UCSD-AML1 (cell line): ENCODE measurements at regions not wholly inside any gene's neighbourhood (a gene's known extent, or its start where the extent isn't known, plus 50 kb on each side); places are given as distances from the start of the nearest gene placed in this dataset.
"Not testable (repeated sequence)": the region's sequence is repeated elsewhere in the genome, so short reads cannot be mapped to it uniquely, and the experiment has no call there.

Source experiments
- DNase-seq: peaks from one replicate; lab custom pipeline; 2025; ENCODE audit not compliant: unreplicated experiment; lab: John Stamatoyannopoulos, UW

DNA sequence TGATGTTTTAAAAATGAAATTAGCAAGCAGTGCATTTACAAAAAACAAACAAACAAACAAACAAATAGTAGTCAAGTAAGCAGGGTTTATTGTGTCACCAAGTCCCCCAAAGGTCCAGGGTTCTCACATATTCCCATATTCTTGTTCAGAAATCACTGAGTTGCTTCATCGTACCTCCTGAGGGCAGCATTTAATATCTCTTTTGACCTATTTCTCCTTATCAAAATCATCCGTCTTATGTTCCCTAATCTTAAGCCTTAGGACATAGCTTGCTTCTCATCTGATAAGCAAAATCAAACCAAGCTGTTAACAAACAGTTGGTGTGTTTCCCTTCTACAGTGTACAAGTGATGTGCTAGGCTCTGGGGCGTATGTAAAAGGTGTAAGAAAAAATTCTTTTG, 109.5 kb upstream of the MAN2A1 start:
- DNase-seq = no peak

DNA sequence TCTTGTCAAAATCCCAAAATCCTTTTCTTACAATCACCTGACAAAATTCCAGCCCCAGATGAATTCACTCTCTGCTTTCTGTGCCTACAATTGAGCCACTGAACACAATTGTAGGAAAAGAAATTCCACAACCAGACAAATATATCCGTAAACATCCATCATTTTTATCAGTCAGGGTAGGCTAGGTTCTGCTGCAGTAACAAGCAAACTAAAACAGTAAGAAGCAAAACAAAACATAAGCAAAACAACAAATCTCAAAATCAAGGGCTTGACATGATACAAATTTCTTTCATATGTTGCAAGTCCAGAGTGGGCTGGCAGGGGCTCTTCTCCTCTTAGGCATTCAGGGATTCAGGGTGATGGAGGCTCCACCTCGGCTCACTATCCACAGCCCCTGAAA, 114.2 kb upstream of the MAN2A1 start:
- DNase-seq = no peak

DNA sequence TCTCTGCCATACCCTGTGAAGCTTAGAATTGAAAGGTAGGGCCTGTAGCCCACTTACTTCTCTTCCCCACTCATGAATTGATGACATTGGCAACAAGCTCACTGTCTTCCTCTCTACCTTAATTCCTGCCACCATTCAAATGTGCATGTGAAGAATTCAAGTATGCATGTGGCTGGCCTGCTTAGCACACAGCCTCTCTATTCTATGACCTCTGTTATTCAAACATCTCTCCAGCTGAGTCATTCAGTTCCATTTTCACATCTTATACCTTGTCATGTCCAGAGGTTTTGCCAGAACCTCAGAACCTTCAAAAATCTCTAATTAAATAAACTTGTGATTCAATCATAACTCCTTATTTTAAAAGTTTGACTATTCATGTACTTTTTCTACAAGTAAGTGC, 114.7 kb upstream of the MAN2A1 start:
- no peak for DNase-seq

DNA sequence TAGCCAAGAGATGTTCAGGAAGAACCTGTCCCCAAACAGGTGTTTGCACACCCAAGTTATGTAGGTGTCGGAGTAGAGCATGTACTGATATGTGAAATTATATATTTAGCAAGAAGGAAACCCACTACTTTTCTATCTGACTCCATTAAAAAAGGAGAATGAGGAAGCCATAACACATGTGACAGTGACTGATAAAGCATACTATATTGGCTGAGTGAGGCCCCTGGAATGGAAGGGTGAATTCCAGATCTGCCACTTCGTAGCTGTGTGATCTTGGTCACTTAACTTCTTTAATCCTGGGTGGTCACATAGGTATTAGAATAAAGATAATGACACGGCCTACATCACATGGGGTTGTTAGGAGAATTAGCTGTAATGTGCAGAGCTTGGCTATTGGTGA, 116.0 kb upstream of the MAN2A1 start:
- no peak for DNase-seq

DNA sequence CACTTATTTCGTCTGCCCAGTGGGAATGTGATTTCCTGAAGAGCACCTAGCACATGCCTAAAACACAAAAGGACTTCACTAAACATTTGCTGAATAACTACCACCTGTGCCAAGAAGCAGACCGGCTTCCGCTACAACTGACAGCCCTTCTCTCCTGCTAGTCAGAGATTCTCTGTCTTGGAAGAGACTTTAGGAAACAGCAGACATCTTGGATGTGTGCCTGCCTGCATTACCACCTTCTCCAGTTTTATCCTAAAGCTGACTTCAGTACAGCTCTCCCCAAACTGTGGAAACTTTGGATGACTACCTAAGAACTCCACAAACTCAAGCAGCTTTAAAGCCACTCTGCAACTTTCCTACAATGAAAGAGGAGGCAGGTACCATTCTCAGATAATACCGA, 116.5 kb upstream of the MAN2A1 start:
- no peak for DNase-seq

DNA sequence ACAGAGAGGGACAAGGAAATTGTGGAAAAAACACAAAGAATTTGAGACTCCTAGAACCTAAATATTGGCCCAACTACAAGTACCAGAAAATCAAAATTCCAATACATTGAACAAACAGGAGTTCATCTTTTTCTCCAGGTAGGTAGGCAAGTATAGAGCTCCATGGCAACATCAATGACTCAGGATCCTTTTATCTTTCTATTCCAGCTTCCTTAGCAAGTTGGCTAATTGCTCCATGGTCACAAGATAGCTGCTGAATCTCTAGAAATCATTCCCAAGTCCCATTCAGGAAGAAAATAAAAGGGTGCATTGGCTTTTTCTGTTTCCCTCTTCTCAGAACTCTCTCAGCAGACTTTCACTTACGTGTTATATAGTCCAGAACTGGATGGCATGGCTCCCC, 117.9 kb upstream of the MAN2A1 start:
- DNase-seq = no peak

DNA sequence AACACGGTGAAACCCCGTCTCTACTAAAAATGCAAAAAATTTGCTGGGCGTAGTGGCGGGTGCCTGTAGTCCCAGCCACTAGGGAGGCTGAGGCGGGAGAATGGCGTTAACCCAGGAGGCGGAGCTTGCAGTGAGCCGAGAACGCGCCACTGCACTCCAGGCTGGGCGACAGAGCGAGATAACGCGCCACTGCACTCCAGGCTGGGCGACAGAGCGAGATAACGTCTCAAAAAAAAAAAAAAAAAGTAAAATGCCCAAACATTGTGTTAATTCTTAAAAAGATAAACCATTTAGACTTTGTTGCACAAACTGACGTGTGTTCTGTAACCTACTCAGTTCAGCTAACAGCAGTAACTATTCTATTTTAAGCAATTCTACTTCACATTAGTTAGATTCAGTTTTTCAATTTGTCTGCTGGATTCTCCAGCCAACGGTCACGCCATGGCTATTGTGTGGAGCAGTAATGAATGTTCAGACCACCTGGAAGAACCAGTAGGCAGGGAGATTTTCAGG, 119.3 kb upstream of the MAN2A1 start:
- DNase-seq = no peak

DNA sequence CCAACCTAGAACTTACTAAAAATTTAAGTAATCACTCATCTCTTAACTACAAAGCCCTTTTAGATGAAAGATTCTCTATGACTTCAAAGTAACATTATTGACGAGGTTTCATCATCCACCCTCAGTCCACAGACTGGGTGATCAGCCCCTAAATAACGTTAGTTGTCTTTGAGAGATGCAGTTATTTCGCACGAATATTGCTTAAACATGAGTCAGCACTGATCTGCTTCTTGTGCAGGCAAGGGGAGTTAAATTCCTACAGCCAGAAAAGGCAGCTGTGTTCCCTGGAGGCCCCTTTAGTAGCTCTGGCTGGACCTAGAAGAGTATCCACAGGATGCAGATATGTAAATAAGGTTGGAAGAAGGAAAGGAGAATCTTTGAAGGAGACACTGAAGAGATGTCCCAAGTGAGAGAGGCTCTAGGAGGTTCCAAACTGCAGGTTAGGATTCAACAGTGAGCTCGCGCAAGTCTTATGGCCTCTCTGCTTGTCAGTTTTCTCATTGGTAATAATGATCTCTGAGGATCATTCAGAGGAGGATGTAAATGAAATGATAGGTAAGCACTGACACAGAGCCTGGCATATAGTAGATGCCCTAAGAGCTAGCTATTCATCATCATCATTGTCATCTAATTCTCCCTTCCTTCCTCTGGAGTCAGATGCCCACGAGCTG, 122.2 kb upstream of the MAN2A1 start:
- DNase-seq = no peak

DNA sequence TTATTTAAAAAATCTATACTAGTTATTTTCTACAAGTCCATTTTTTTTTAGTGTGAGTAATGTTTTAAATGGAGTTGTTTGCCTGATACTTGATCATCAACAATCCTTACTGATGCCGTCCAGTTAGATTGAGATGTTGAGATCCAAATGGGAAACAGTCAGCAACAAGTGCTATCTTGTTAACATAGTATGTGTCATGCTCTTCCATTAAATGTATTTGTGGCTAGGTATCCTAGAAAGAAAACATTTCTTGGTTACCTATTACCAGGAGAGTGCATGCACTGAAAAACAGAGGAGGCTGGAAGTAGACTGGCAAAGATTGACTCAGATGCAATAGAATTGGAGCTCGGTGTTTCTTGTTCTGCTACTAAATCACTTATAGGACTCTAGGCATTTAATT, 123.4 kb upstream of the MAN2A1 start:
- DNase-seq = no peak

DNA sequence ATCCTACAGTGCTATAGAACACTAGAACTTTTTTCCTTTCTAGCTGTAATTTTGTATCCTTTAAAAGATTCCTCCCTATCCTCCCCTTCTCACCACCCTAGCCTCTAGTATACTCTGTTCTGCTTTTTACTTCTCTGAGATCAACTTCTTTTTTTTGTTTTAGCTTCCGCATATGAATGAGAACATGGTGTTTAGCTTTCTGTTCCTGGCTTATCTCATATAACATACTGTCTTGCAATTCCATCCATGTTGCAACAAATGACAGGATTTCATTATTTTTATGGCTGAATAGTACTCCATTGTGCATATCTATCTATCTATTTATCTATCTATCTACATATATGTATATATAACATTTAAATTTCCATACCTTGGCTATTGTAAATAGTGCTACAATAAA, 126.0 kb upstream of the MAN2A1 start:
- no peak for DNase-seq

DNA sequence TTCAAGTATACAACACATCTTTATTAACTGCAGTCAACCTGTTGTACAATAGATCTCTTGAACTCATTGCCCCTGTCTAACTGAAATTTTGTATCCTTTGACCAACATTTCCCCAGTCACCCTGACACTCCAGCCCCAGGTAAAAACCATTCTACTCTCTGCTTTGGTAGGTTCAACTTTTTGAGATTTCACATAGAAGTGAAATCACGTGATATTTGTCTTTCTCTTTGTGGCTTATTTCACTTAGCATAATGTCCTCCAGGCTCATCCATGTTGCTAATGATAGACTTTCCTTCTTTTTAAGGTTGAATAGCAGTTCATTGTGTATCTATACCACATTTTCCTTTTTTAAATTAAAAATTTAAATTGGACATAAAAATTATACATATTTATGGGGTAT, 126.5 kb upstream of the MAN2A1 start:
- DNase-seq = no peak

DNA sequence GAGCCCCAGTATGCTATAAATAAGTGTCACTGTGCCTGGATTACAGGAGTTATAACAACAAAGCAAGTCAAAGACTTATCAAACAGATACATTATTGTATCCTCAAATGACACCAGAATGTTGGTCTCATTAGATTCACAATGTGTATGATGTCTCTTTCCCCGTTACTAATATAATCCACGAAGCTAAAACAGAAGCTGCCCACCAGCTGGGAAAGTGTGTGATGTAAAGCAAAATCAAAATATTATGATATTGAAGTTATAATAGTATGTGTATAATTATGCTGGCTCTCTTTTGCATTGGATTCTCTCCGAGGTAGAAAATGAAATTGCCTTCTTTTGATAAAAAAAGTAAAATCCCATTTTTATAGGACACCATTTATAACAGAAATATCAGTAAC, 127.3 kb upstream of the MAN2A1 start:
- no peak for DNase-seq

DNA sequence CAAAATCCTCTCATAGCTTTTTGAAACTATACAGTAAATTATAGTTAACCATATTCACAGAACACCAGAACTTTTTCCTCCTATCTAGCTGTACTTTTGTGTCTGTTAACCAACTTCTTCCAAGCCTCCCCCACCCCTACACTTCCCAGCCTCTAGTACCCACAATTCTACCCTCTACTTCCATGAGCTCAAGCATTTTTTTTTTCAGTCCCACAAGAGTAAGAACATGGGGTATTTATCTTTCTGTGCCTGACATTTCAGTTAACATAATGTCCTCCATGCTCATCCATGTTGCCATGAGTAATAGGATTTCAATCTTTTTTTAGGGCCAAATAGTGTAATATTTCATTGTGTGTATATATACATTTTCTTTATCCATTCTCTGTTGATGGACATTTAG, 128.3 kb upstream of the MAN2A1 start:
- no peak for DNase-seq

DNA sequence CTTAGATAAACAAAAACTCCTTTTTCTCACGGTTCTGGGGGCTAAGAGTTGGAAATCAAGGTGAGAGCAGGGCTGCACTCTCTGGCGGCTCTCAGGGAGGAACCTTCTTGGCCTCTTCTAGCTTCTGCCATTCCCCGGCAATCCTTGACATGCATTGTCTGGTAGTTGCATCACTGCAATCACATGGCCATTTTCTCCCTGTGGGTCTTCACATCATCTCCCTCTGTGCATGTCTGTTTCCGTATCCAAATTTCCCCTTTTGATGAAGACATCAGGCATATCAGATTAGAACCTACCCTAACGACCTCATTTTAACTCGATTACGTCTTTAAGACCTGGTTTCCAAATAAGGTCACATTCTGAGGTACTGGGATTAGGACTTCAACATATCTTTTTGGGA, 129.2 kb upstream of the MAN2A1 start:
- DNase-seq = no peak

DNA sequence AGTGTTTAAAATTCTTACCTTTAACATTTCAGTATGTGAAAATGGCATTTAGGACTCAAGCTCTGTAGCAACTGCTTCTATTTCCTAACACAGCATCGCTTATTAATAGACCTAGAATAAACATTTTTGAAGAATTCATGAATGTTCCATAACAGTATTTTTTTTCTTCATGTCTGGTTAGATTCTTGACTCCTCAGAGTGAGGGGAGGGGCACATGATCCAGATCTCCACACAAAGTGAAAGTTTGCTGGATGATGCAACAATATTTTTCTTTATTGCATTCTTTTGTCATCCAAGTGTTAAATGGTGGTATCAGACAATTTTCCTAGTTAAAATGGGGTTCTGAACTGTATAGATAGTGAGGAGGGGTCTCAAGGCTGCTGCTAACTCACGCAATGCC, 130.8 kb upstream of the MAN2A1 start:
- DNase-seq = no peak

DNA sequence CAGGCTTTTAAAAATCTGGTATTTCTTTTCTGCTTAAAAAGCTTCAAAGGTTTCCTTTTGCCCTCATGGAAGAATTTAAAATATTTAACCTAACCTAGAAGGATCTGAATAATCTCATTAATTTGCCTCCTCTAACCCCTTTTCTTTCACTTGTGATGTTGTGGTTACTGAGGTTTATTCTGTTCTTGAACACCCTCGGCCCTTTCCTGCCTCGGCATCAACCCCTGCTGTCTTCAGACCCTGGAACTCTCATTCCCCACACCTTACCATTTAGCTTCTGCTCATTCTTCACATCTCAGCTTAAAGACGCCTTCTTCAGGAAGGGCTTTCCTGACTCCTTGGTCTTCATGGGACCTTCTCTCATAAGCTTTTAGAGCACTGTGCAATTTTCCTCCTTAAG, 131.4 kb upstream of the MAN2A1 start:
- no peak for DNase-seq

DNA sequence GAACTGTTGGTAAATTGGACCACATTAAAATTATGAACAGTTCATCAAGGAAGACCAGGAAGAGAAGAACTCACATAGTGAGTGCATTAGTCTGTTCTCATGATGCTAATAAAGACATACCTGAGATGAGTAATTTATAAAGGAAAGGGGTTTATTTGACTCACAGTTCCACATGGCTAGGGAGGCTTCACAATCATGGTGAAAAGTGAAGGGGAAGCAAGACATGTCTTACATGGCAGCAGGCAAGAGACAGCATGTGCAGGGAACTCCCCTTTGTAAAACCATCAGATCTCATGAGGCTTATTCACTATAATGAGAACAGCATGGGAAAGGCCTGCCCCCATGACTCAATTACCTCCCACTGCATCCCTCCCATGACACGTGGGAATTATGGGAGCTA, 135.9 kb upstream of the MAN2A1 start:
- no peak for DNase-seq

DNA sequence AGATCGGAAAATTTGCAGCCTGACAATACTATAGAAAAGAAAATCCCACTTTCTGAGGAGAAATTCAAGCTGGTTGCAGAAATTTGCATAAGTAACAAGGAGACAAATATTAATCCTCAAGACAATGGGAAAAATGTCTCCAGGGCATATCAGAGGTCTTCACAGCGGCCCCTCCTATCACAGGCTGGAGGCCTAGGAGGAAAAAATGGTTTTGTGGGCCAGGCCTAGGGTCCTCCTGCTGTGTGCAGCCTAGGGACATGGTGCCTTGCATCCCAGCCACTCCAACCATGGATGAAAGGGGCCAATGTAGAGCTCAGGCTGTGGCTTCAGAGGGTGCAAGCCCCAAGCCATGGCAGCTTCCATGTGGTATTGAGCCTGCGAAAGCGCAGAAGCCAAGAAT, 138.5 kb upstream of the MAN2A1 start:
- DNase-seq = not testable (repeated sequence)

DNA sequence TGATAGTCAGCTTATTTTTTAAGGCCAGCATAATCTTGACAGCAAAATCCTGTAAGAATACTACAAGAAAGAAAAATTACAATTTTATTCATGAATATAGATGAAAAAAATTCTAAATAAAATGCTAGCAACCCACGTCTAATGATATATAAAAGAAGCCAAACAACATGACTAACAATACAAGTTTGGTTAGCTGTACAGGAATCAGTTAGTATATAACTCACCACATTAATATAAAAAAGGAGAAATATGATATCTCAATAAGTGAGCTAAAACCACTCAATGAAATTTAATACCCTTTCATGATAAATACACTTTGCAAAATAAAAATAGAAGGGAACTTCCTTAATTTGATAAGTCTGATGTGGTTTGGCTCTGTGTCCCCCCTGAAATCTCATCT, 139.7 kb upstream of the MAN2A1 start:
- DNase-seq = no peak

DNA sequence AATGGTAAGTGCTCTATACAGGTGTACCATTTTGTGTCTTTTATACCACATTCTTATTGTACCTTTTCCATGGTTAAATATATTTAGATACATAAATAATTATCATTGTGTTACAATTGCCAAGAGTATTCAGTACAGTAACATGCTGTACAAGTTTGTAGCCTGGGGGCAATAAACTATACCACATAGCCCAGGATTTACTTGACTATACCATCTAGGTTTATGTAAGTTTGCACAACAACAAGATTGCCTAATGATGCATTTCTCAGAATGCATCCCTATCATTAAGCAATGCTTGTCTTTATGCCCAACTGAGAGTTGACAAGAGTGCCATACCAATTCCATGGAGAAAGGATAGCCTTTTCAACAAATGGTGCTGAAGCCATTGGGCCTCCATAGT, 136.7 kb upstream of the PJA2 start:
- DNase-seq = no peak

DNA sequence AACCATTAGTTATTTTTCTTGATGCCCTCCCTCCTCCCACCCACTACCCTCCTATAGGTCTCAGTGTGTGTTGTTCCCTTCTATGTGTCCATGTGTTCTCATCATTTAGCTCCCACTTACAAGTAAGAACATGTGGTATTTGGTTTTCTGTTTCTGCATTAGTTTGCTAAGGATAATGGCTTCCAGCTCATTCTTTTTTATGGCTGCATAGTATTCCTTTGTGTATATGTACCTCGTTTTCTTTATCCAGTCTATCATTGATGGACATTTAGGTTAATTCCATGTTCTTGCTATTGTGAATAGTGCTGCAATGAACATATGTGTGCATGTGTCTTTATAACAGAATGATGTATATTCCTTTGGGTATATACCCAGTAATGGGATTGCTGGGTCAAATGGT, 135.1 kb upstream of the PJA2 start:
- DNase-seq = not testable (repeated sequence)

DNA sequence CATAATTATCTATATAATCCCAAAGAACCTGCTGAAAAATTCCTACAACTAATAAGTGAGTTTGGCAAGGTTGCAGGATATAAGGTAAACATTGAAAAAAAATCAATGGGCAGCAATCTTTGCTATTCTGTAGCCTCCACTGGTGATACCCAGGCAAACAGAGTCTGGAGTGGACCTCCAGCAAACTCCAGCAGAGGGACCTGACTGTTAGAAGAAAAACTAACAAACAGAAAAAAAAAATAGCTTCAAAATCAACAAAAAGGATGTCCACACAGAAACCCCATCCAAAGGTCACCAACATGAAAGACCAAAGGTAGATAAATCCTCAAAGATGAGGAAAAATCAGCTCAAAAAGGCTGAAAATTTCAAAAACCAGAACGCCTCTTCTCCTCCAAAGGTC, 128.9 kb upstream of the PJA2 start:
- DNase-seq = not testable (repeated sequence)

DNA sequence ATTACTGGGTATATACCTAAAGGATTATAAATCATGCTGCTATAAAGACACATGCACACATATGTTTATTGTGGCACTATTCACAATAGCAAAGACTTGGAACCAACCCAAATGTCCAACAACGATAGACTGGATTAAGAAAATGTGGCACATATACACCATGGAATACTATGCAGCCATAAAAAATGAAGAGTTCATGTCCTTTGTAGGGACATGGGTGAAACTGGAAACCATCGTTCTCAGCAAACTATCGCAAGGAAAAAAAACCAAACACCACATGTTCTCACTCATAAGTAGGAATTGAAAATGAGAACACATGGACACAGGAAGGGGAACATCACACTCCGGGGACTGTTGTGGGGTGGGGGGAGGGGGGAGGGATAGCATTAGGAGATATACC, 125.3 kb upstream of the PJA2 start:
- DNase-seq = not testable (repeated sequence)
